HepG2 (cell line): ENCODE measurements at regions not wholly inside any gene's neighbourhood (a gene's known extent, or its start where the extent isn't known, plus 50 kb on each side); places are given as distances from the start of the nearest gene placed in this dataset.

Source experiments
- SIN3A ChIP-seq: IDR thresholded peaks from 2 replicates; pipeline ENCODE4 v1.6.1; 2011; ENCODE audit warnings: low read depth, mild to moderate bottlenecking, control low read depth, low read length, borderline replicate concordance
- TFAP4 ChIP-seq: sonication (generic); IDR thresholded peaks from 2 replicates; pipeline ENCODE4 v1.6.1; 2016; ENCODE audit warnings: low read depth, borderline replicate concordance
- ZBTB8A ChIP-seq: sonication (generic); formaldehyde crosslinking; IDR thresholded peaks from 2 replicates; pipeline ENCODE4 v1.4.0; 2020; ENCODE audit warnings: mild to moderate bottlenecking, low read depth, missing genetic modification reagents, borderline replicate concordance
- ZFP37 ChIP-seq: sonication (generic); formaldehyde crosslinking; IDR thresholded peaks from 2 replicates; pipeline ENCODE4 v1.4.0; 2020; ENCODE audit warnings: missing genetic modification reagents, borderline replicate concordance

GRCh38 chr12:126757326-126757725 is 1509.6 kb upstream of the TMEM132C start:
- no peak for TF ChIP-seq SIN3A
- TF ChIP-seq ZFP37 (CRISPR knock-in tag) = no peak
- TF ChIP-seq TFAP4 = no peak
- TF ChIP-seq ZBTB8A (CRISPR knock-in tag) = no peak
